ENCODE measurements at regions not wholly inside any gene's neighbourhood (a gene's known extent, or its start where the extent isn't known, plus 50 kb on each side); places are given as distances from the start of the nearest gene placed in this dataset.

DNA sequence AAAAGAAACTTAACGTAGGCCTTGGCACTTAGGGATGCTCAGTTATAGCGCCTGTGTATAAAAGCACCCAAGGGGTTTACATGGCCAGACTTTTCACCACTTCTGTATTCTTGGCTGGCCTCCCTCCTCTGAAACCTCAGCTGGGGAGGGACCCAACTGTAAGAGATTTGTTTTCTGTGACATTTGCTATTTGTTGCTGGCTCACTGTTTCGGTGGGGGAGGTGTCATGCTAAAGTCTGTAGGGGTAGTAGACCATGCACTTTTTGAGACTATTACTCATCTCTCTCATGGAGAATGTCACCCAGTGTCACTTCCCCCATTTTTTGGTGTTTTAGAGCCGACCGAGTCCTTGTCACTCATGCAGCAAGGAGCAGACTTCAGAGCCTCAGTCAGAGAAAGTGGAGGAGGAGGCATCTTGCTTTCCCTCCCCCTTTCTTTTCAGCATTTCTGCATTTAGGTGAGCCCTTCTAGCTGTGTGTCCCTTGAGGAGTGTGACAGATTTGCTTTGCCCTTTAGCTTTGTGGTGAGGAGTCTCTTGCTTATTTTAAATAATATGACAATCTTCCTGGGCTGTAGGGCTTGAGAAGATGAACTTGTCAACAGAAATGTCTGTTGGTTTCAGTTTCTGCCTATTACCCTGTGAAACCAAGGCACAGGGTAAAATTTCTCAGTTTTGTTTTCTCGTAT, 160.1 kb downstream of the FASLG start:
- no peak for DNase-seq (ENCODE audit: extremely low read depth, low read depth)
- TF ChIP-seq, protein P1, sequence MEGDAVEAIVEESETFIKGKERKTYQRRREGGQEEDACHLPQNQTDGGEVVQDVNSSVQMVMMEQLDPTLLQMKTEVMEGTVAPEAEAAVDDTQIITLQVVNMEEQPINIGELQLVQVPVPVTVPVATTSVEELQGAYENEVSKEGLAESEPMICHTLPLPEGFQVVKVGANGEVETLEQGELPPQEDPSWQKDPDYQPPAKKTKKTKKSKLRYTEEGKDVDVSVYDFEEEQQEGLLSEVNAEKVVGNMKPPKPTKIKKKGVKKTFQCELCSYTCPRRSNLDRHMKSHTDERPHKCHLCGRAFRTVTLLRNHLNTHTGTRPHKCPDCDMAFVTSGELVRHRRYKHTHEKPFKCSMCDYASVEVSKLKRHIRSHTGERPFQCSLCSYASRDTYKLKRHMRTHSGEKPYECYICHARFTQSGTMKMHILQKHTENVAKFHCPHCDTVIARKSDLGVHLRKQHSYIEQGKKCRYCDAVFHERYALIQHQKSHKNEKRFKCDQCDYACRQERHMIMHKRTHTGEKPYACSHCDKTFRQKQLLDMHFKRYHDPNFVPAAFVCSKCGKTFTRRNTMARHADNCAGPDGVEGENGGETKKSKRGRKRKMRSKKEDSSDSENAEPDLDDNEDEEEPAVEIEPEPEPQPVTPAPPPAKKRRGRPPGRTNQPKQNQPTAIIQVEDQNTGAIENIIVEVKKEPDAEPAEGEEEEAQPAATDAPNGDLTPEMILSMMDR (IDR thresholded peaks at IDR 0.05; ENCODE audit: low read depth, low read length) = no peak

DNA sequence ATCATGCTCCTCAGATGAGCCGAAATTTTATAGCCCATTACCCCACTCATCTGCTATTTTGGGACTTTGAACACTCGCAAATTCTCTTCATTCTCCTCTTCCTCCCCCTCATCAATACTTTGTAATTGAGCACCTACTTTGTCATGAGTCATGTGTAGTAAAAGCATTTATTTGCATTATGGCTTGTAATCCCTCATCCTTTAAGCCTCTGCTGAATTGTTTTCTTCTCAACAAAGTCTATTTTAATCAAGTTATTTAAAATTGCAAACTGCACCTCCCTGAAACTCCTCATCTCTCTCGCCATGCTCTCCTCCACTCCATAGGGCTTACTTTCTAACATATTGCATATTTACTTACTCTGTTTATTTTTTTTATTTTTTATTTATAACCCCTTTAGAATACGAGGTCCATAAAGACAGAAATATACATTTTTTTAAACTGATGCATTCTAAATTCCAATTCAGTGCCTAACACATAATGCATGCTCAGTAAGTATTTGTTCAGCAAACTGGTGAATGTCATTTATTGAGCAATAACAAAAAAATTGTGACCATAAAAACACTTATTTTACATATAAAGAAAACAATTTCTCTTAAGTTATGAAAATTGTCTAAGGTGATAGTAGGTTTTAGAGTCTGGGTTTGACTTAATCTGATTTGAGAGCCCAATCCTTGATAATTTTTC, 161.7 kb downstream of the FASLG start:
- no peak for DNase-seq (ENCODE audit: extremely low read depth, low read depth)
- TF ChIP-seq, protein P1 (IDR thresholded peaks at IDR 0.05; ENCODE audit: low read depth, low read length) = no peak

DNA sequence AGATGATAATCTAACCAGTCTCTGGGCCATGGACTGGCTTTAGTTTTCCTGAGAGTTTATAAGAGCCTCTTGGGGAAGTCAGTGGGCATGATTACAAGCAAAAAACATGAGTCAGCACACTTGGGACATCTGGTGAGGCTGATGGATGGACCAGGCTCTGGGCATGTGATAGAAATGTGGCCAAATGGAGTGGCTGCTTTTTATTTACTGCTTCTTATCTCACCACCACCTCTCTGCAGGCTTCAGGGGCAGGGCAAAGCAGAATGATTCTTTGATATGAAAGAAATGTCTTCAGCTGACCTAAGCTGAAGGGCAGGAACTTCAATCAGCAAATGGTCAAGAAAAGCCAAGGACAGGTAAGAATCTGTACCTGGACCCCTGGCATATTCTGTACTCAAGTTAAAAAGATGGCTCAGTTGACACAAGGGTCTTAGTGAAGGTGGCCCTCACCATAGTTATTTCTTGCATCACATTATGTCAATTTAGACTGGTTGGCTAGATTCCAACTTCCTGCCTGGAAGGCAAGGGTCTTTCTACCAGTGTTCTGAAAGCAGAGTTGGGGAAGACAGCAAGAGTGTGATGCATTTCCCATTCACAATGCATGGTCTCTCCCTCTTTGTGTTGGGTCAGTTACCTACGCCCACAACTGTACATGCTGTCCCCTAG, 162.8 kb downstream of the FASLG start:
- no peak for DNase-seq (ENCODE audit: extremely low read depth, low read depth)

DNA sequence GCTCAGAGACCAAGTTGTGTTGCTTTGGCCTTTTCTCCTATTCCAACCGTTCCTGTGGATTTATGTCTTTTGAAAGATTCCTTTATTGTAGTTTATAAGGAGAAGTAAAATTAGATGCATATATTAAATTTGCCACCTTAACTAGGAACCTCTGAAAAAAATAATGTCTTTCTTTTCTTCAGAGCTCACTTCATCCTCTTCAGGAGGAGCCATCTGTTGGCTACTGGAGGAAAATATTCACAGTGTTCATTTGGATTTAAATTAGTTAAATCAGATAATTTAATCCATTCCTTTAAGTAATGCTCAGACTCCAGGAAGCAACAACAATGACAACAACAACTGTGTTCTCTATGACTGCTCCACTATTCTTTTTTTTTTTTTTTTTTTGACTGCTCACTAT, 164.0 kb downstream of the FASLG start:
- DNase-seq (ENCODE audit: extremely low read depth, low read depth) = no peak
- TF ChIP-seq, protein P1 (IDR thresholded peaks at IDR 0.05; ENCODE audit: low read depth, low read length) = no peak

More for the DNA sequence above, 162.8 kb downstream of the FASLG start:
- TF ChIP-seq, protein P1 (IDR thresholded peaks at IDR 0.05; ENCODE audit: low read depth, low read length) = no peak

DNA sequence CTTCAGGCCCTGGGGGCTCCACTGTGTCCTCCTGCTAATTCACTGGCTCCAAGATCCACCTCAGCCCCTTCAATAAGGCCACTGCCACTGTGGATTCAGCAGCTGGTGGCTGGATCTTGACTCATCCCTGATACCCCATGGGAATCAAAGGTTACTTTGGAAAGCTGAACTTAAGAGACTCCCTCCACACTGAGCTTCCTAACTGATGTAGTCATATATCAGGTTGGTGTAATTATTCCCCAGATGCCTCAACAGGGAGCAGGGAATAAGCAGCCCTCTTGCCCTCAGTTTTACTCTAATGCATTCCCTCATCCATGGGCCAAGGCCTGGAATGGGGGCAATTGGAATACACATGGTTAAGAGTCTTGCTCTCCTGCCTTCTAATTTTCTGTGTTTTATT, 164.6 kb downstream of the FASLG start:
- DNase-seq (ENCODE audit: extremely low read depth, low read depth) = no peak
- TF ChIP-seq, protein P1 (IDR thresholded peaks at IDR 0.05; ENCODE audit: low read depth, low read length) = no peak

DNA sequence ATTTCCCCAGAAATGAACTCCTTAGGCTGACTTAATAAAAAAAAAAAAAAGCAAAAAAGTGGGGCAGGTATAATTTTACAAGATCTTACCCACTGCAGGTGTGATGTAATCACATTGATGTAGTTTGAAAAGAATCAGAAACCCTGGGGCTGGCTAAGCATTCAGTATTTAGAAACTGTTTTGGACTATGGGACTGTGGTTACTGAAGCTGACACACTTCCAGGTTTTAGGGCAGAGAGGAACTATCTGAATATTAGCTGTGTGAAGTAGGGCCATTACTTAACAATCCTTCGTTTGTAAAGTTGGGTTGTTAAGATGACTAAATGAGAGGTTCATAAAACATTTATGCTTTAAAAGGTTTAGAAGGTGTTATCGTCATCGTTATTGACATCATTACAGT, 165.3 kb downstream of the FASLG start:
- DNase-seq (ENCODE audit: extremely low read depth, low read depth) = no peak
- TF ChIP-seq, protein P1 (IDR thresholded peaks at IDR 0.05; ENCODE audit: low read depth, low read length) = no peak

Measured in AG09319 (cell line).